ENCODE measurements at regions not wholly inside any gene's neighbourhood (a gene's known extent, or its start where the extent isn't known, plus 50 kb on each side); places are given as distances from the start of the nearest gene placed in this dataset.
"Not testable (repeated sequence)": the region's sequence is repeated elsewhere in the genome, so short reads cannot be mapped to it uniquely, and the experiment has no call there.

GRCh38 chr10:121380211-121380610 is 218.0 kb downstream of the FGFR2 start:
- no peak for DNase-seq (ENCODE audit: low spot score)

GRCh38 chr10:121382029-121382520 is 216.2 kb downstream of the FGFR2 start:
- DNase-seq (ENCODE audit: low spot score): not testable (repeated sequence)

- no peak for DNase-seq (ENCODE audit: low spot score)
Measured at GRCh38 chr10:121385136-121385535, 213.1 kb downstream of the FGFR2 start.

GRCh38 chr10:121392657-121393056 is 205.6 kb downstream of the FGFR2 start:
- DNase-seq (ENCODE audit: low spot score): no peak

GRCh38 chr10:121393522-121393921 is 204.7 kb downstream of the FGFR2 start:
- no peak for DNase-seq (ENCODE audit: low spot score)

GRCh38 chr10:121400507-121400906 is 197.7 kb downstream of the FGFR2 start:
- not testable (repeated sequence) for DNase-seq (ENCODE audit: low spot score)

- DNase-seq (ENCODE audit: low spot score): no peak
Measured at GRCh38 chr10:121403527-121403926, 194.7 kb downstream of the FGFR2 start.

GRCh38 chr10:121404611-121405010 is 193.6 kb downstream of the FGFR2 start:
- DNase-seq (ENCODE audit: low spot score): no peak

- DNase-seq (ENCODE audit: low spot score): no peak
Measured at GRCh38 chr10:121405096-121405495, 193.1 kb downstream of the FGFR2 start.

GRCh38 chr10:121405549-121405948 is 192.7 kb downstream of the FGFR2 start:
- DNase-seq (ENCODE audit: low spot score): no peak

- DNase-seq (ENCODE audit: low spot score): no peak
Measured at GRCh38 chr10:121405953-121406352, 192.3 kb downstream of the FGFR2 start.

GRCh38 chr10:121406823-121407545 is 191.3 kb downstream of the FGFR2 start:
- DNase-seq (ENCODE audit: low spot score): no peak

- peak; percentile 43 for DNase-seq (ENCODE audit: low spot score)
Measured at GRCh38 chr10:121409466-121410104, 188.7 kb downstream of the FGFR2 start.

GRCh38 chr10:121411004-121411403 is 187.2 kb downstream of the FGFR2 start:
- DNase-seq (ENCODE audit: low spot score): no peak

GRCh38 chr10:121413951-121414350 is 184.3 kb downstream of the FGFR2 start:
- no peak for DNase-seq (ENCODE audit: low spot score)

GRCh38 chr10:121414366-121415062 is 183.7 kb downstream of the FGFR2 start:
- no peak for DNase-seq (ENCODE audit: low spot score)

- no peak for DNase-seq (ENCODE audit: low spot score)
Measured at GRCh38 chr10:121415063-121415399, 183.2 kb downstream of the FGFR2 start.

GRCh38 chr10:121416071-121416470 is 182.2 kb downstream of the FGFR2 start:
- no peak for DNase-seq (ENCODE audit: low spot score)

- no peak for DNase-seq (ENCODE audit: low spot score)
Measured at GRCh38 chr10:121417298-121417697, 180.9 kb downstream of the FGFR2 start.

- no peak for DNase-seq (ENCODE audit: low spot score)
Measured at GRCh38 chr10:121418126-121418777, 180.0 kb downstream of the FGFR2 start.

- DNase-seq (ENCODE audit: low spot score): no peak
Measured at GRCh38 chr10:121420006-121420405, 178.2 kb downstream of the FGFR2 start.

- DNase-seq (ENCODE audit: low spot score): no peak
Measured at GRCh38 chr10:121422096-121422495, 176.1 kb downstream of the FGFR2 start.

- DNase-seq (ENCODE audit: low spot score): no peak
Measured at GRCh38 chr10:121425623-121426022, 172.6 kb downstream of the FGFR2 start.
